GM19455 (cell line): ENCODE measurements at regions not wholly inside any gene's neighbourhood (a gene's known extent, or its start where the extent isn't known, plus 50 kb on each side); places are given as distances from the start of the nearest gene placed in this dataset.

Experiments used
- ATAC-seq: cut with Tn5 transposase; IDR thresholded peaks from one replicate; pipeline ENCODE4 v1.9.1; 2021; ENCODE audit not compliant: unreplicated experiment

GRCh38 chr3:194832346-194833104 is 146.8 kb downstream of the FAM43A start:
- no peak for ATAC-seq

GRCh38 chr3:194833114-194833910 is 147.6 kb downstream of the FAM43A start:
- ATAC-seq, result no peak

GRCh38 chr3:194836661-194837060 is 151.0 kb downstream of the FAM43A start:
- ATAC-seq, result no peak

- no peak for ATAC-seq
Observed at GRCh38 chr3:194837457-194838127, 151.9 kb downstream of the FAM43A start.

- no peak for ATAC-seq
Observed at GRCh38 chr3:194838236-194838635, 152.6 kb downstream of the FAM43A start.

- no peak for ATAC-seq
Observed at GRCh38 chr3:194840661-194841514, 155.2 kb downstream of the FAM43A start.

GRCh38 chr3:194841515-194841841 is 155.8 kb downstream of the FAM43A start:
- ATAC-seq, result no peak

- no peak for ATAC-seq
Observed at GRCh38 chr3:194843556-194843955, 157.9 kb downstream of the FAM43A start.

GRCh38 chr3:194844046-194844445 is 158.4 kb downstream of the FAM43A start:
- no peak for ATAC-seq

- ATAC-seq, result no peak
Observed at GRCh38 chr3:194849166-194849875, 163.6 kb downstream of the FAM43A start.

GRCh38 chr3:194851254-194851653 is 165.6 kb downstream of the FAM43A start:
- no peak for ATAC-seq

- ATAC-seq, result no peak
Observed at GRCh38 chr3:194851941-194852340, 166.3 kb downstream of the FAM43A start.

GRCh38 chr3:194852345-194852744 is 166.7 kb downstream of the FAM43A start:
- ATAC-seq, result no peak

GRCh38 chr3:194852831-194853508 is 167.3 kb downstream of the FAM43A start:
- ATAC-seq, result no peak

- ATAC-seq, result no peak
Observed at GRCh38 chr3:194854206-194854605, 168.5 kb downstream of the FAM43A start.

GRCh38 chr3:194854659-194855390 is 169.1 kb downstream of the FAM43A start:
- no peak for ATAC-seq

- ATAC-seq, result no peak
Observed at GRCh38 chr3:194856296-194856695, 170.6 kb downstream of the FAM43A start.

- ATAC-seq, result no peak
Observed at GRCh38 chr3:194857469-194858113, 171.9 kb downstream of the FAM43A start.

GRCh38 chr3:194858382-194858781 is 172.7 kb downstream of the FAM43A start:
- ATAC-seq, result no peak
